GM19452 (cell line): ENCODE measurements at regions not wholly inside any gene's neighbourhood (a gene's known extent, or its start where the extent isn't known, plus 50 kb on each side); places are given as distances from the start of the nearest gene placed in this dataset.

Experiments used
- ATAC-seq: cut with Tn5 transposase; IDR thresholded peaks from one replicate; pipeline ENCODE4 v1.9.1; 2021; ENCODE audit not compliant: unreplicated experiment

DNA sequence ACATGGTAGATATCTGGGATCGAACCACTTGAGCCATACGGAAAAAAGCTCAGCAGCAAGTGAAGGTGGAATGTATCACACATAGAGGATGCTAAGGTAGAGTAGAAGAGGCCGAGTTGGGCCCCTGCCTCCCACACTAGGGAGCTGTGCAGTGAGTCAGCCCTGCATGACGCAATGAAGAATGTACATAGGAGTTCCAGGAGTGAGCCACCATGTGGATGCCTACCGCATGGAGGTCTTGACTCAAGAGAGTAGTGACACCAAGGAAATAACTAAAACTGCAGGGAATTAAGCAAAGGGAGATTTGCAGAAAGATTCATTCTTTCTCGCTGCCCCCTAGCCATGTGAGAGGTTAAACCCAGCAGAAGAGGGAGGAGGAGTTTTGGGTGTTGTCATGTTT lies 389.6 kb upstream of the IGFBP7 start:
- ATAC-seq: no peak

DNA sequence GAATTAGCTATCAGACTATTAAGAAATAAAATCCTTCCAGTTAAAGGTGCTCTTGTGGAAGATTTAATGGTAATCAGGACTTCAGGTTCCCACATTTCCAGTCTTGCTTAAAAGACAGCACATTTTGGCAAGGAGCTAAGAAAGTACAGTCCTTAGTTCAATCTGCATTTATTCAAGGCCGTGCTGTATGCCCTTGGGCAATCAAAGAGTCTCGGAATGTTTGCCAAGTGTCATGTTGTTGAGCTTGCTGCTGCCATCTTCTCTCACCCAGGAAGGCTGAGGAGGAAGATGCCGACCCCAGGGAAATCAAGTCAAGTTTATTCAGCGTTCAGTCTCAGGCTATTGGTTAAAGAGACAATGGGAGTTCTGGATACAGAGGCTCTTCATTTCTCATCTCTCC lies 388.1 kb upstream of the IGFBP7 start:
- ATAC-seq: no peak

DNA sequence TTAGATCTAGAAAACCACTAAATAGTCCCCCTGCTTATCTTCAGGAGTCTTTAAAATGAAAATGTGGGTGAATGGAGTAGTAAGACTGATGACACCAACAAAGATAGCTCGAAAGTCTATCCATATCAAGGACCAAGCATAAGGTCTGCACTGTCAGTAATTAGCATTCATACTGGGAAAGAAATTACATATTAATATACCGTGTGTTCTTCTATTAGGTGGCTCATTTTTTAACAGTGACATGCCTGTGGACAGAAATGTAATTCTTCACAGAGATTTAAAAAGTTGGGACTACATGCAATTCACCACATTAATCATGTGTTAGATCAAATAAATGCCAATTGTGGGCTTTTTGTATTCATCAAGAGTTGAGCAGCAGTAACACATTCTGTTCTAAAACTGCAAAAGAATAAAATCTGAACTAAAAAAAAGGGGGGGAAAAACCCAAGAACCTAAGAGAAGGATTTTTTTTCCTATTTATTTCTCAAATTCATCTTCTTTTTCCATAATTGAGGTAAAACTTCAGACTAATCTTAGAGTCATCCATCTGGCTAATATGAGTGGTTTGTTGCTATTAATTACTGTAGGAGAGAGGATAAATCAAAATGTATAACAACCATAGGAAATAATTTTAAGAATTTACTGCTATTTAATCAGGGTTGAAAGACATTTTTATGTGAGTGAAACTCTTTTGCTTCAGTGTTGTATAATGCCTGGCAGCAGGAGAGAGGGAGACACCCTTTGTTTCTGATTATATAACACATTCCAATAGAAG lies 386.7 kb upstream of the IGFBP7 start:
- no peak for ATAC-seq

DNA sequence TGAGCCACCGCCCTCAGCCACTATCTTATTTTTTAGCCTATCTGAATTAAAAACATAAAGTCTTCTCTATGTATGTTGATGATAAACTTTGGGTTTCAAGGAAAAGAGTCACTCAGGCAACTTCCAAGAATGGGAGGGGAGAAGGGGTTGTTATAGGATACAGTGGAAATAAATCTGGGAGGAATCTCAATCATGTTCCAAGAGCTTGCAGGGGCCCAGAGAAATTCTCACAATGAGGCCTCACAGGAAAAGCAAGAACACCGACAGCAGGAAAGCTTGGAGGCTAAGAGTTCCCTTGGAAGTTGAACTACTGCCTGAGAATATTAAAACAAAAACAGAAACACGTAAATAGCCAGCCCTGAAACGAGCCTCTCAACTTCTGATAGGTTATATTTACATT lies 384.6 kb upstream of the IGFBP7 start:
- ATAC-seq: no peak

DNA sequence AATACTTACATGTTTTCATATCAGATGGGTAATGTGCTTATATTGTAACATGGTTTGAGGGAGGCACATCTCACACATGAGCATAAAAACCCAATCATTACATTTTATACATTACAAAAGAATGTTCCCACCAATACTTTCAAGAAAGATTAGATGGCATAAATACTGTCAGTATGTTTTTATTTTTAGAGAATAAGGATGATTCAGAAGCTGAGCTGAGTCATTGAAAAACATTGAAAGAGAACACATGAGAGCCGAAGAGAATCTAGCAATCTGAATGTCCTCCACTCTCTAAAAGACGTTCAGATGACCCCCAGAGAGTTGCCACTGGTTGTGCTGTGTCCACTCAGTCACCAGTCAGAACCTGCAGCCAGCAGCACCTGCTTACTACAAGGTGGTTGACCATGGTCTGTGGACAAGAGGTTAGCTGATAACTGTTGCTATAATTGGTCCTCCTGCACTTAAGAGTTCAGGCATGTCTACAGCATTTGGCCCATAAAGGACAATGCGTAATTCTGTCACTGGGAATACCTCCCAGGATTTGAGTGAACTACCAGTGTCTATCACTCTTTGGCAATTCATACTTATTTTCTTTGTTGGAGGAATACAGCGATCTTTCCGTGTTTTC lies 382.2 kb upstream of the IGFBP7 start:
- ATAC-seq: no peak

DNA sequence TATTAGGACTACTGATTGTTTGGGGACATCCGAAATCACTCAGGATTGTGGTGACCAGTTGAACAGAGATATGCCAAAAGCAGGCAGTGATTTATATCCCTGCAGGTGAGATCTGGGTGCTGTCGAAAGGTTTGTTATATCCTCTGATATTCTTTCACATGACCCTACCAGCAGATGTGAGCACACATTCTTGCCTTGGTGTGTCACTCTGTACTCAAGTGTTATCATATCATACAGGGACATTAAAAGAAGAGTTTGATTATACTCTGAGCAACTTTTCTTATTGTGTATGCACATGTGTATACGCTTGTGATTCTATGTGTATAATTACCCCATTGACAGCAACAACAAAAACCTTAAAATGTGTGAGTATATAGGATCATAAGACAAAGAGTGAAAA lies 381.2 kb upstream of the IGFBP7 start:
- no peak for ATAC-seq

DNA sequence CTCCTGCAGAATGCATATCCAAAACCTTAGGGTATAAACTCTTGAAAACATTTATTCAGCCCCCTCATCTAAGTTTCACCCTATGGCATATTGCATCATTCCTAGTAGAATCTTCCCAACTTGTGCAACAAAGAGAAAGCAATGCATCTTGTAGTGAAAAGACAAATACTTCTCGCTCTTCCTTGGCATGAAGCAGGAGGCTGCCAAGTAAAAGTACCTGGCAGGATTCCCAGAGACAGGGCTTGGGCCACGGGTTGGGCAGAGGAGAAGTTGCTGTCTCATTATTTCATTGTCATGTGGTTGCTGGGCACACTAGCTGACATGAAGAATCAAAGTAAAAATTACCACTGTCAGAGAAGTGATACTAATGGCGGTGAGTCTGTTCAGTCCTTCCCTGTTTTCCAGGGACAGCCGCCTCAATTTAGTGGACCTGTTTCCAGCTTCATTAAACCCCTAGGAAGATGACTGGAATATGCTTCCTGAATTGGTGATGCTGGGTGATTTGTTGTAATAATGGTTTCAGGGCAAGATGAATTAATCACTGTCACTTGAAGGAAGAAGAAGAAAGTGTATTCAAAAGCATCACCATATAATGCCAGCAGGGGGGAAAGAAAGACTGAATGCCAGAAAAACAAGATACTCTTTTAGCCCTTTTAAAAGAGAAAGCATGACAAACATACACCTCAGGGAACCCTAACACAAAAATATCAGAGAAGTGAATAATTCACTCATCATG lies 380.5 kb upstream of the IGFBP7 start:
- no peak for ATAC-seq

DNA sequence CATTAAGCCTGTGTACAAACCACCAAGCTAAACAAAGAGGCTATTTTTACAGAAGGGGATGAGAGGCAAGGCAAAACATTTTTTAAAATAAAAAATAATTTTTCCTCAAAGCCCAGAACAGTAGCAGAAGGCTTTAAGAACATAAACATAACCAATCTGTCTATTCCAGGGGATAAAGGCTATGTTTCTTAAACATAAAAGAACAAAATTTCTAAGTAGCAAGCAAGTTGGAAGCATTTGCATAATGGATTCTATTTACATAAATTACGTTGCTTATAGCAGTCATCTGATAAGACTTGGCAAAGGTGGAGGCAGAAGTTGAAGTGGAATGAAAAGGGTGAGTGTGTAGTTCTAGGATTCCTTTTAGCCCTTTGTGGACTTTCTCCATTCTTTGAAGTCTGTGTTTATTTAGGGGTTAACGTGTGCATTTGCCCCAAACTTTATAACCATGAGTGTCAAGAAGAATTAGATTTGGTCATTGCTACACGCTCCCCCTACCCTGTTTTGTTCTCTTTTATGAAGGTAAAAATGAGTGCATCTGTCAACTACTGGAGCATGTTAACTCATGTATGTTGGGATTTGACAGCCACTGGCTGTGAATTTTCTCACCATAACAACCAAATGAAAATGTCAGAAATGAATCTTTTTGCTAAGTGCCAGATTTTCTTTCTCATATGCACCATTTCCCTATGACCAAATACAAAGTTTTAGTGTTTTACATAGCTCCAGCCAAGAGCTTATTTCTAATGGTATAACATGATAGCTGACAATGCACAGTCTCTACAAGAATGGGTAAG lies 378.4 kb upstream of the IGFBP7 start:
- ATAC-seq: no peak

DNA sequence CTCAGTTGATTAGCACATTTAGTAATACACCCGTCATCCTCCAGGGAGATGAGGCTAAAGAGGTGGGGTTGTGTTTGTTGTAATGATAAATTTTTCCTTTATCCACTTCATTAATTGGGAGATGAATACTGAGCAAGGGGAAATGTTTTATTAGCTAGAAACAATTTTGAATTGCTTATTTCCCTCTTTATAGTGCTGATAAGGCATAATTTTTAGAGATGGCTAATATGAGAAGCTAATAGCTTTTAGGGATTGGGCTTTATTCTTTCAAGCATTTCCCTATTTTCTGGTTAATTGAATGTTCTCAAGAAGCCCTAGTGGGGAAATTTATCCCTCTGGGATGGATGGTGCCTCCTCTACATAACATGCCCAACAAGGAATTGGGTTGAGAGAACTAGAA lies 365.2 kb upstream of the IGFBP7 start:
- ATAC-seq: no peak

DNA sequence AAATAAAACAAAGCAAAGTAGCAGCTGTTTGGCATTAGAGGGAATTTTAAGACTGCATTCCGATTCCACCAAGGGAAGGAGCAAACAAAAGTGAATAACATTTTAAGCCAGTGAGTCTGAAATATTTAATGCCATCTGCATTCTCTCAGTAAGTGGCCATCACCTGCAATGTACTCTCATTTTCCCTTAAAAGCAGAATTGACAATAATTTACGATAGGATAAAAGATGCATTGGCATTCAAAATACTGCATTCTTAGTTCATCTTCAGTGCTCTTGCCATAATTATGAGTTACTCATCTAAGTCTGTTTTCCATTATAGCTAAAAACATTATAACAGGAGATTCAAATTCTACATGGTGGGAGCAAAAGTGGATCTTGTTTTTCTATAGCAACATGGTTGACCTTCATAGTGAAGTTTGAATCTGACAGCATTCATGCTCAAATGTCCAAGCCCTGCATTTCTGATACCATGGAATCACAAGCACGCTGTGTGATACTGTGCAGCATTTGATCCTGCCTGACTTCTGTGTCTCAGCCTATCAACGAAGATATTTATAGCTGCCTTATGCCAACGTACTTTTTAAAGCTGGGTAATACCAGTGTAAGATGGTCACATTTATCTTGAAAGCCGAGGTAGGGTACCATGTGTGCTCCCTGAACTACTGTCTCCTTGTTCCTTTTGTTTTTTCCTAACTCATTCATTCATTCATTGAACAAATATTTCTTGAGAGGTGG lies 355.3 kb upstream of the IGFBP7 start:
- no peak for ATAC-seq

DNA sequence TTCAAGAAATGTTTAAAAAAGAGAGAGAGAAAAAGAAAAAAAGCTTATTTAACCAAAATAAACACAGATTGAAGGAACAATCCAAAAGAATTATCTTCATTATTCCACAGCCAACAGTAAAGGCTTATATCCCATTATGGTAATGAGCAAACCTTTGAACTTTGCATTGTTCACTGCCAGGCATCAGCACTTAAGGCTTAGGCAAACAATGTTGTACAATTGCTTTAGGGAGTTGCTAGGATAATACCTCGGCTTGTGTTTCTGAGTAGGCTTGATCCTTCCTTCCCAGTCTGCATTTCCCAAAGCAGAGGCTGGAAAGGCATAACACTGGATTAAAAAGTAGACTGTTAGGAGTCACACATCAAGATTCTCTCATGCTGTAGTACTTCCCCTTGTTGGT lies 352.7 kb upstream of the IGFBP7 start:
- no peak for ATAC-seq

DNA sequence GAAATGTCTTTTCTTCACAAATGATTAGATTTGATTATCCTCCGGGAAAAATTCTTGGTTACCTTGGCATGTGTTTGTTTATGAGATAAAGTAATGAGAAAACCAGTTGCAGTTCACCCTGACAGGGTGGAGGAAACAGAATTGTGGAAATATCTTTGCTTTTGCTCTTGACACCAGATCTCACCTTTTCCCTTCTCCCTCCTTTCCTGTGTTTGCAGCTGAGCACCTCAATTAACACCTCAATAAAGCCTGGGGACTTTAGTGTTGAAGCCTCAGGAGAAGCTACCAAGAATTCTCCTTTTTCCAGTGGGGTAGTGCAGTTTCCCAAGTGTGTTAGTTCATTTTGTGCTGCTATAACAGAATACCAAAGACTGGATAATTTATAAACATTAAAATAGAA lies 350.8 kb upstream of the IGFBP7 start:
- no peak for ATAC-seq

DNA sequence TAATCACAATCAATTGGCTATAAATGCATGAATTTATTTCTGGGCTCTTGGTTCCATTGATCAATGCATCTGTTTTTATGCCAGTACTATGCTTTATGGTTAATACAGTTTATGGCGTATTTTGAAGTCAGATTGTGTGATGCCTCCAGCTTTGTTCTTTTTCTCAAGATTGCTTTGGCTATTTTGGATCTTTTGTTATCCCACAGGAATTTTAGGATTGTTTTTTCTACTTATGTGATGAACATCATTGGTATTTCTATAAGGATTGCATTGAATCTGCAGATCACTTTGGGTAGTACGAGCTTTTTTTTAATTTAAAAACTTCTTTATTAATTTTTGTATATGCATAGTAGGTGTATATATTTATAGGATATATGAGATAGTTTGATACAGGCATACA lies 338.7 kb upstream of the IGFBP7 start:
- ATAC-seq: no peak

DNA sequence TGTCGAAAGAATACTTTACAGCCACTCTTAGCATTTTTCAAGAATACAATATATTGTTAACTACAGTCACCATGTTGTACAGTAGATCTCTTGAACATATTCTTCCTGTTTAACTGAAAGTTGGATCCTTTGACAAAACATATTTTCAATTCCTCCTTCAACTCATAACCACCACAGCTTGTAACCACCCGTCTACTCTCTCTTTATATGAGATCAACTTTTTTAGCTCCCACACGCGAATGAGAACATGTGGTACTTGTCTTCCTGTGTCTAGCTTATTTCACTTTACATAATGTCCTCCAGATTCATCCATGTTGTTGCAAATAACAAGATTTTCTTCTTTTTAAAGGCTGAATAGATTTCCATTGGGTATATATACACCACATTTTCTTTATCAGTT lies 338.3 kb upstream of the IGFBP7 start:
- no peak for ATAC-seq

DNA sequence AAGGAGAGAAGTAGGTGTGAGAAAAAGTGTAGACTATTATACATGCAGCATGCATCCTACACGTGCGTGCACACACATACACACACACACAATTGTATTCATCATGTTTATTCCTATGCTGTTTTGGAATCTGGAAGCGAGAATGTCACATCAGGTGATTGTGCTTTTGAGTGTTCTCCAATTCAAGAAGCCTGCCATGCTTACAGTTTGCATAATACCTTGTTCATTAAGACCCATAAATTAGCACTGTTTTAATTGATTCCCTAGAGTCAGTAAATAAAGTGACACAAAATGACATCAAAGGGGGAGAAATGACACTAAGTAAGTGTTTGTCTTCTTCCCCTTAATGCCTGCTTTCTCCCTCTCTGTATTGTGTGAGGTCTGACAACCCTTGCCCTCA lies 336.1 kb upstream of the IGFBP7 start:
- no peak for ATAC-seq

DNA sequence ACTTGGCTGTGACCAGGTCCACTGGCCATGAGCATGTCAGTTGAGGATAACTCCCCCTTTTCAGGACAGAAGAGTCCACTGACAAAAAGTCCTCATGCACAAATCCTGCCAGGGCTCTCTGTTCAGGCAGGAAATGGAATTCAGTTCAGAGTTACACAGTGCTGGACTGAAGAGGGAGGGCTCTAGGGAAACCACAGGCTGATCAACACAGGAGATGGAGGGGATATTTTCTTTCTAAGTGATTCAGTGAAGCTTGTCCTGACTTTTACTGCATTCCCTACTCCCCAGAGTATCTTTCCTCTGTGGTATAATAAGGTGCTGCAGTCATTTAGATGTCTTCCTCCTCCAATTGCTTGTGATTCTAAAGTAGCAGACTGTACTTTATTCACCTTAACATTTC lies 335.5 kb upstream of the IGFBP7 start:
- no peak for ATAC-seq

DNA sequence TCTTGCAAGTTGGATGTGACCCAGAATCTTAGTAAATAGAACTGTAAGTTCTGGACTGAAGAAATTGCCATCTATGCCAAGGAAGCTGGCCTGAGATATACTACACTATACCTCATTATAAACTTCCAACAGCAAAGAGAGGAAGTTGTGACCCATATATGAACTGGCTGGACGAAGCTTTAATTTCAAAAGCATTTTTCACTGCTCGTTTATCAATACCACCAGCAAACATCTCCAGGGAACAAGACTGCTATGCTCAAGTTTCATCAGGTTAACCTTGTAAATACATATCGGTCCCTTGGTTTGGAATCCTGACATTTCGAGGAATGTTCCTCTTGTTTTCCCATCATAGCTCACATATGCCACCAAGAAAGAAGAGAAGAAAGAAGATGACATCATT lies 334.5 kb upstream of the IGFBP7 start:
- no peak for ATAC-seq

DNA sequence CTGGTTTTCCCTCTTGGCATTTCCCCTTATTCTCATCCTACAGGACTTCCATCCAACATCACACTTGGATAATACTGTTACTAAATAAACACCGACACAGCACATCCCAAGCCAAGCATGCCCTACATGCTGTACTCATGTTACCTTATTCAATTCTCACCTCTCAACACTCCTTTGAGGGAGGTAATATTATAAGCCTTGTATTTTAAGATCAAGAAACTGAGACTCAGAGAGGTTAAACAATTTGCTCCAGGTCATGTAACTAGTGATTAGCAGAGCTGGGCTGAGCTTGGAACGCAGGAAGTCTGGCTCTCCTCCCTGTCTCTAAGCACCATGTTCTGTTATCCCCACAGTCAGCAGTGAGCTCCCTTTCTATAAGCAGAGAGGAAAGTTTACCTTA lies 333.6 kb upstream of the IGFBP7 start:
- no peak for ATAC-seq

DNA sequence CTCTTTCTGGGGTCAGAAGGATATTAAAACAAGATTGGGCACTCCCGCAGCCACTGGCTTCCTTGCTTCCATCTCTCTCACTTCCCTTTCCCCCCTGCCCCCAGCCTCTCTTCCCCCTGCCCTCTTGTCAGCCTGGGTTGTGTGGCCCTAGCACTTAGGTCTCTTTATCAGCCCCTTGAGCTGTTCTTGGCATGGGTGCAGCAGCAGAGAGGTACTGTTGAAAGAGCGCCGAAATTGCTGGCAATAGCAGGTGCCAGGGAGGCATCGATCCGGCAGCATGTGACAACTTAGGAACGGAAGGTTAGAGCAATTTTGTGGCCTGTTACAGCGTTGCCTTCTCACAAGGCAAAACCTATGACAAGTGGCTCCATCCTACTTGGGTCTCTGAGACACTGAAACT lies 333.1 kb upstream of the IGFBP7 start:
- no peak for ATAC-seq

DNA sequence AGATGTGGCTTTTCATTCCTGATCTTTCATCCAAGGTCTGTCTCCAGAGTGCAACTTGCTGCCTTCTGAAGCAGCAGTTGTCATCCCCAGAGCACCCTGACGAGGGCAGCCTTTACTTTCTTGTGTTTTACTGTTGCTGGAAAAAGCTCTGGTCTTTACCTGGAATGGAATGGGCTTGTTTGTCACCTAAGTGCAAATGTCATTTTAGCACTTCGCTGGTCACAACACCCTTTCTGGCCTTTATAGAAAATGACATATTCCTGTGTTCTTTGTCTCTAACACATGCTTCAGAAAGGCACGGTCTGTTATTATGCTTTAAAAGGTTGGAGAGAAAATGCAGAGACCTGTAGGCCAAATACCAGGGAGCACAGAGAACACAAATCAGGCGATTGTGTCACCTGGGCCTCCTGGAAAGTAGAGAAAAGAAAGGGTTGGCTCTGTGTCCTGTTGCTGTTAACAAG lies 332.7 kb upstream of the IGFBP7 start:
- no peak for ATAC-seq

DNA sequence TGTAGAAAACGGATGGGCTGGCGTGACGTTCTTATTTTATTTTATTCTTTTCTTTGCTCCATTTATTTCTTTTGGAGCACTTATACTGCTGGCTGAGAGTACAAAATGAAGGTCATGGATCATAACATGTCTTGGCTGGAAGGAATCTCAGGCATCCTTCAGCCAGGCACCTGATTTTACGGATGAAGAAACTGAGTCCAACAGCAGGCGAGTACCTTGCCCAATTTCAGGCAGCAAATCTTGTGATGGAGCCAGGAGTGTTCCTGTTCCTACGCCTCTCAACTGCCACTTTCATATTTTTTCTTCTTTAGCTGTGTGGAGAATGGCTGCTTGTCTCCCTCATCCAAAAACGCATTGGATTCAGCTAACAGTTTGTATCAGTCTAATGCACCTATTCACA lies 332.1 kb upstream of the IGFBP7 start:
- ATAC-seq: no peak
